ENCODE measurements at regions not wholly inside any gene's neighbourhood (a gene's known extent, or its start where the extent isn't known, plus 50 kb on each side); places are given as distances from the start of the nearest gene placed in this dataset.

DNA sequence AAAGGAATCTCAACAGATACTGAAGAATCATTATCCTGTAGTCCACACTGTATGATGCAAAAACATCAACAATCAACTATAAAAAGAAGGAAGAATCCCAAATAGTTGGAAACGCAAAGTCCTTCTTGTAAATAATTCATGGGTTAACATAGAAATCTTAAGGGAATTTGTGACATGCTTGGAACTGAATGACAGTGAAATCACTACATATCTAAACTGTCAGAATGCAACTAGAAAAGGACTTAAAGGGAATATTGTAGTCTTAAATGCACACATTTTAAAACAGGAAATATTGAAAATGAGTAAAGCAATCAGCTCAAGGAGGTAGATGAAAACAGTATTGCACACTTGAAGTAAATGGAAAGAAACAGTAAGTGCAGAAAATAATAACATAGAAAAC lies 147.6 kb upstream of the MPPED2 start:
- TF ChIP-seq, protein P1, sequence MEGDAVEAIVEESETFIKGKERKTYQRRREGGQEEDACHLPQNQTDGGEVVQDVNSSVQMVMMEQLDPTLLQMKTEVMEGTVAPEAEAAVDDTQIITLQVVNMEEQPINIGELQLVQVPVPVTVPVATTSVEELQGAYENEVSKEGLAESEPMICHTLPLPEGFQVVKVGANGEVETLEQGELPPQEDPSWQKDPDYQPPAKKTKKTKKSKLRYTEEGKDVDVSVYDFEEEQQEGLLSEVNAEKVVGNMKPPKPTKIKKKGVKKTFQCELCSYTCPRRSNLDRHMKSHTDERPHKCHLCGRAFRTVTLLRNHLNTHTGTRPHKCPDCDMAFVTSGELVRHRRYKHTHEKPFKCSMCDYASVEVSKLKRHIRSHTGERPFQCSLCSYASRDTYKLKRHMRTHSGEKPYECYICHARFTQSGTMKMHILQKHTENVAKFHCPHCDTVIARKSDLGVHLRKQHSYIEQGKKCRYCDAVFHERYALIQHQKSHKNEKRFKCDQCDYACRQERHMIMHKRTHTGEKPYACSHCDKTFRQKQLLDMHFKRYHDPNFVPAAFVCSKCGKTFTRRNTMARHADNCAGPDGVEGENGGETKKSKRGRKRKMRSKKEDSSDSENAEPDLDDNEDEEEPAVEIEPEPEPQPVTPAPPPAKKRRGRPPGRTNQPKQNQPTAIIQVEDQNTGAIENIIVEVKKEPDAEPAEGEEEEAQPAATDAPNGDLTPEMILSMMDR (IDR thresholded peaks at IDR 0.05; ENCODE audit: low read depth, low read length, missing input control), result no peak
- no peak for TF ChIP-seq SP1 (IDR thresholded peaks at IDR 0.05)
- TF ChIP-seq RAD21 (IDR thresholded peaks at IDR 0.05), result no peak
- TF ChIP-seq, protein P2, sequence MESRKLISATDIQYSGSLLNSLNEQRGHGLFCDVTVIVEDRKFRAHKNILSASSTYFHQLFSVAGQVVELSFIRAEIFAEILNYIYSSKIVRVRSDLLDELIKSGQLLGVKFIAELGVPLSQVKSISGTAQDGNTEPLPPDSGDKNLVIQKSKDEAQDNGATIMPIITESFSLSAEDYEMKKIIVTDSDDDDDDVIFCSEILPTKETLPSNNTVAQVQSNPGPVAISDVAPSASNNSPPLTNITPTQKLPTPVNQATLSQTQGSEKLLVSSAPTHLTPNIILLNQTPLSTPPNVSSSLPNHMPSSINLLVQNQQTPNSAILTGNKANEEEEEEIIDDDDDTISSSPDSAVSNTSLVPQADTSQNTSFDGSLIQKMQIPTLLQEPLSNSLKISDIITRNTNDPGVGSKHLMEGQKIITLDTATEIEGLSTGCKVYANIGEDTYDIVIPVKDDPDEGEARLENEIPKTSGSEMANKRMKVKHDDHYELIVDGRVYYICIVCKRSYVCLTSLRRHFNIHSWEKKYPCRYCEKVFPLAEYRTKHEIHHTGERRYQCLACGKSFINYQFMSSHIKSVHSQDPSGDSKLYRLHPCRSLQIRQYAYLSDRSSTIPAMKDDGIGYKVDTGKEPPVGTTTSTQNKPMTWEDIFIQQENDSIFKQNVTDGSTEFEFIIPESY (IDR thresholded peaks at IDR 0.05), result no peak
- TF ChIP-seq, protein P3, sequence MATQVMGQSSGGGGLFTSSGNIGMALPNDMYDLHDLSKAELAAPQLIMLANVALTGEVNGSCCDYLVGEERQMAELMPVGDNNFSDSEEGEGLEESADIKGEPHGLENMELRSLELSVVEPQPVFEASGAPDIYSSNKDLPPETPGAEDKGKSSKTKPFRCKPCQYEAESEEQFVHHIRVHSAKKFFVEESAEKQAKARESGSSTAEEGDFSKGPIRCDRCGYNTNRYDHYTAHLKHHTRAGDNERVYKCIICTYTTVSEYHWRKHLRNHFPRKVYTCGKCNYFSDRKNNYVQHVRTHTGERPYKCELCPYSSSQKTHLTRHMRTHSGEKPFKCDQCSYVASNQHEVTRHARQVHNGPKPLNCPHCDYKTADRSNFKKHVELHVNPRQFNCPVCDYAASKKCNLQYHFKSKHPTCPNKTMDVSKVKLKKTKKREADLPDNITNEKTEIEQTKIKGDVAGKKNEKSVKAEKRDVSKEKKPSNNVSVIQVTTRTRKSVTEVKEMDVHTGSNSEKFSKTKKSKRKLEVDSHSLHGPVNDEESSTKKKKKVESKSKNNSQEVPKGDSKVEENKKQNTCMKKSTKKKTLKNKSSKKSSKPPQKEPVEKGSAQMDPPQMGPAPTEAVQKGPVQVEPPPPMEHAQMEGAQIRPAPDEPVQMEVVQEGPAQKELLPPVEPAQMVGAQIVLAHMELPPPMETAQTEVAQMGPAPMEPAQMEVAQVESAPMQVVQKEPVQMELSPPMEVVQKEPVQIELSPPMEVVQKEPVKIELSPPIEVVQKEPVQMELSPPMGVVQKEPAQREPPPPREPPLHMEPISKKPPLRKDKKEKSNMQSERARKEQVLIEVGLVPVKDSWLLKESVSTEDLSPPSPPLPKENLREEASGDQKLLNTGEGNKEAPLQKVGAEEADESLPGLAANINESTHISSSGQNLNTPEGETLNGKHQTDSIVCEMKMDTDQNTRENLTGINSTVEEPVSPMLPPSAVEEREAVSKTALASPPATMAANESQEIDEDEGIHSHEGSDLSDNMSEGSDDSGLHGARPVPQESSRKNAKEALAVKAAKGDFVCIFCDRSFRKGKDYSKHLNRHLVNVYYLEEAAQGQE (IDR thresholded peaks at IDR 0.05), result no peak
- TF ChIP-seq GABPA (IDR thresholded peaks at IDR 0.05 in 1 of 2, conservative IDR thresholded peaks at IDR 0.05 in 1 of 2), result no peak
- TF ChIP-seq, protein P4, sequence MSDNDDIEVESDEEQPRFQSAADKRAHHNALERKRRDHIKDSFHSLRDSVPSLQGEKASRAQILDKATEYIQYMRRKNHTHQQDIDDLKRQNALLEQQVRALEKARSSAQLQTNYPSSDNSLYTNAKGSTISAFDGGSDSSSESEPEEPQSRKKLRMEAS (IDR thresholded peaks at IDR 0.05), result no peak
- TF ChIP-seq YY1 (IDR thresholded peaks at IDR 0.05), result no peak
- TF ChIP-seq TAF1 (conservative IDR thresholded peaks at IDR 0.05), result no peak
- no peak for TF ChIP-seq HNF4G (IDR thresholded peaks at IDR 0.05)
- TF ChIP-seq, protein P5, sequence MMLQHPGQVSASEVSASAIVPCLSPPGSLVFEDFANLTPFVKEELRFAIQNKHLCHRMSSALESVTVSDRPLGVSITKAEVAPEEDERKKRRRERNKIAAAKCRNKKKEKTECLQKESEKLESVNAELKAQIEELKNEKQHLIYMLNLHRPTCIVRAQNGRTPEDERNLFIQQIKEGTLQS (IDR thresholded peaks at IDR 0.05), result no peak
- no peak for TF ChIP-seq JUND (IDR thresholded peaks at IDR 0.05)
- no peak for TF ChIP-seq EGR1 (IDR thresholded peaks at IDR 0.05; ENCODE audit: low read depth in 2 of 2)
- no peak for TF ChIP-seq FOXA1 (IDR thresholded peaks at IDR 0.05)

Measured in liver (tissue), 3 donors.